GM21529 (cell line): ENCODE measurements at regions not wholly inside any gene's neighbourhood (a gene's known extent, or its start where the extent isn't known, plus 50 kb on each side); places are given as distances from the start of the nearest gene placed in this dataset.
"Not testable (repeated sequence)": the region's sequence is repeated elsewhere in the genome, so short reads cannot be mapped to it uniquely, and the experiment has no call there.

Experiments
- ATAC-seq: cut with Tn5 transposase; IDR thresholded peaks from one replicate; pipeline ENCODE4 v1.9.1; 2021; ENCODE audit not compliant: unreplicated experiment

- no peak for ATAC-seq
Observed at GRCh38 chr5:166581826-166582225, 1709.6 kb upstream of the WWC1 start.

DNA sequence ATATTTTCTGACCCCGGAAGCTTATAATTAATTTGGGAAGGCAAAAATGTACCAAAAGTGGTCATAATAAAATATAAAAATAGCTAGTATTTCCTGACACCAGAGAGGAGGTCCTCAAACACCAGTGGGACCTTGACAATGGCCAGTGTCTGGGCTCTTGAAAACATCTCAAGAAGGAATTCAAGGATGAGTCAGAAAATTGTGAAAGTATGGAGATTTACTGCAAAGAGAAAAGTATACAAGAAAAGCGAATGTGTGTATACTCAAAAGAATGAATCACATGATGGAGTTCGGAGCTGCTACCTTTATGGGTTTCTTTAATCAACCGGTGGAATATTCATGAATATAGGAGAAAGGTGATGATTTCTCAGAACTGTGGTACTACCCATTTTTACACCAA, 1709.0 kb upstream of the WWC1 start:
- no peak for ATAC-seq

- no peak for ATAC-seq
Observed at GRCh38 chr5:166594567-166594966, 1696.9 kb upstream of the WWC1 start.

GRCh38 chr5:166595274-166595951, 1696.0 kb upstream of the WWC1 start:
- ATAC-seq, result no peak

DNA sequence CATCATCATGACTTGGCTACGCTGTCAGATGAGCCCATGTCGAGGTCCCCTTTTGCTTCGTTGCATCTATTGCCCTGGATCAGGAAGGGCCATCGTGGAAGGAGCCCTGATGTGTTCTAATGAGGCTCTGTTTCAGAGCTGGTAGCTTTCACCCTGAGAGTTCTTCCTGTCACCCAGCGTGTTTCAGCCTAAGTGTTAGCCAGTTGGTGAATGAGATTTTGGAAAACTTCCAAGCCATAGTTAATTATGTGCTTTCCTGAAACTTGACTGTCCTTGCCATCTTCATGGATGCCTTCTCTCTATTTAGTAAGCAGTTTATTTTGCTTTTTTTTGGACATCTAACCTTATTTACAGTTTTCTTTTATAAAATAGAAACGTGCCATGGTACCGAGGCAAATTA, 1695.4 kb upstream of the WWC1 start:
- no peak for ATAC-seq

- ATAC-seq, result no peak
Observed at GRCh38 chr5:166602271-166602670, 1689.2 kb upstream of the WWC1 start.

- ATAC-seq, result no peak
Observed at GRCh38 chr5:166617507-166617906, 1673.9 kb upstream of the WWC1 start.

DNA sequence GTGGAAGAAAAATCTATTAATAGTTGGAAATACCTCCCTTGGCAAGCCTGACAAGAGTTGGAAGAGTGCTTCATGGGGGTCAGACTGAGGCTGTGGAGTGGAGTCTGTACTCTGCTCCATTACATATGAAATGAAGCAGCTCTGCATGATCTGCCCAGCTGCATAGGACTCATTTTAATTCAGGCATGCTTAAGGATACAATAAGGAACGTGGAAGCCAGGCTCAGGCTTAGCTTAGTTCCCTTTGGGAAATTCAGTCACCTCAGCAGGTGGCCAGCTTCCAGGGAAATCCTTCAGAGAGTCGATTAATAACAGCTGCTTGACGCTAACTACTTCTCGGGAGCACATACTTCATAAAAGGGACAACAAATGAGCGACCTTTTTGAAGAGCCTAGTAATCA, 1672.9 kb upstream of the WWC1 start:
- no peak for ATAC-seq

DNA sequence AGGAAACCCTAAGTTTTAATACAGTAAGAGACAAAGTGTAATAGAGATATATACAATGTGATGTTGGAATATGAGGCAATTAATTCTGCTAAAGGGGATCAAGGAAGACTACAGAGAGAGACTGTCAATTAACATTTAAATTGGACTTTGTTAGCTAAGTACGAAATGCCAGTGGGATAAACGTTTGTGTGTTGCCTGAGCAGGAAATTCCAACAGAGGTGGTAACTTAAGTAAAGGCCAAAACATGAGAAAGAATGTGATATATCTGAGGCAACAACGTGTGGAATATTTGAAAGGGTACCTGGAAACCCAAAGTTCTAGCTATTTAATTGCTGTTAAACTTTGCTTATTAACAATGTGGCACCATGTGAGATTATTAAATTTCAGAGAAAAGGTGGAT, 1666.9 kb upstream of the WWC1 start:
- no peak for ATAC-seq

- ATAC-seq, result no peak
Observed at GRCh38 chr5:166625210-166625865, 1666.1 kb upstream of the WWC1 start.

DNA sequence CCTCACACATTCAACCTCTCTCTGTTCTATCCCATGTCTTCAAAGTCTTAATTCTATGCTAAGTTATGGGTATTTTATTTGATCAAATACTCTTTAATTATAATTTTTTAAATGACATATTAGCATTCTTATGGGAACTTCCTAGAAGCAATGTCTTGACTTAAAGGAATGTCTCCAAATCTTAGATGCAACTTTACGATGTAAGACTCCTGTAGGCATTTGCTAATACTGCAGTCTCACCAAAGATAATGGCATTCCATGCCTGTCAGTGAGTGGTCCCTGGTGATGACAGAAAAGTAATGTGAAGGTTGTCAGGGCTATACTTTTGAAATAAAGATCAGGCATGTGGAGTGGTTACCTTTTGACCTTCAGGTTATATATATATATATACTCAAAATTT, 1654.2 kb upstream of the WWC1 start:
- no peak for ATAC-seq

GRCh38 chr5:166639151-166639550, 1652.3 kb upstream of the WWC1 start:
- ATAC-seq, result no peak

- ATAC-seq, result not testable (repeated sequence)
Observed at GRCh38 chr5:166640136-166640535, 1651.3 kb upstream of the WWC1 start.

GRCh38 chr5:166648736-166649135, 1642.7 kb upstream of the WWC1 start:
- ATAC-seq, result no peak

GRCh38 chr5:166649676-166650075, 1641.8 kb upstream of the WWC1 start:
- ATAC-seq, result no peak

- no peak for ATAC-seq
Observed at GRCh38 chr5:166651234-166651633, 1640.2 kb upstream of the WWC1 start.

DNA sequence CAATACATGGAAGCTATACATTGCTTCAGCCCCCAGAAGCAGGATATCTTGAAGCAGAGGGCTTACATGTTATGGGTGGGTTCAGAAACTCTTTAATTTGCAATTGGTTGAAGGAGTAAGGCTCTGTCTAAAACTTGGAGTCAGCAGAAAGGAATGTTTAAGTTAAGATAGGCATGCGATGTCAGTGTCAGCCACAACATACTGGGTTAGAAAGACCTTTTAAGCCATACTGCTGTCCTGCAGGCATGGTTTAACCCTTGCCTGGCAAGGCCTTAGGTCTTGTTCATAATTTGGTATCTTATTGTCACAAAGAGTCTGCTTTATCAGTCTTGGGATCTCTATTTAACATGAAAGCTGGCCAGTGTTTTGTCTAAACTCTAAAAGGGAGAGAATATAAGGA, 1619.6 kb upstream of the WWC1 start:
- no peak for ATAC-seq

DNA sequence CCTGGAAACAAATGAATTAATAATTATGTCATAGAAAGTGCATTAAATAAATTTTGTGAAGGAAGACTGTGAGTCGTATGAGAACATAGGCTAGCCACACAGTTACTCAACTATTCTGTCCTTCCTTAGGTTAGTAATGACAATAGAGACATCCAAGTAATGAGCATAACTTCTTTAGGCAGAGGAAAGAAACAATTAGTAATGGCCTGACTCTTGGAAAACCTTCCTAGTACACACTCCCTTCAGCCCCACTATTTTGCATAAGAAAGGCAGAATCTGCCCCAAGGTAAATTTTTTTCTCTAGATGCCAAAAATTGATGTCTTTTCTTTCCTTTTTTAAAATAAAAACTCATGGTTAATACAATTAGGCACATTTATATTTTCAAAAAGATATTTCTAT, 1619.0 kb upstream of the WWC1 start:
- ATAC-seq, result no peak

GRCh38 chr5:166677891-166678290, 1613.6 kb upstream of the WWC1 start:
- no peak for ATAC-seq

DNA sequence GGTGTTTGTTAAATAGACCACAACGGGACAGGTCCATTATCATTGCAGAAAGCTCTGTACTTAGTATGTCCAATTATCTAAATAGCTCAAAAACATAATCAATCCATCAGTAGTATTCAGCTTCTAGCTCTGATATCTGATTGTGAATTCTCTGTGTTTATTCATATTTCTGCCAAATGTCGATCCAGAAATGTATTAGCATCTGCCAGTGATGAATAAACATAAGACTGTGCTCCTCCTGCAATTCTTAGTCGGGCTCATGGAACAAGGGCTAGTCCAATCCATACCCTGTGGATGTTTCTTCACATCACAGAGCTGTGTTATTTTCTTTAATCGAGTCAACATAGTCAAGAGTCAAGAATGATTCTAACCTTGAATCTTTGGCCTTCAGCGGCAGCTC, 1612.1 kb upstream of the WWC1 start:
- no peak for ATAC-seq

- no peak for ATAC-seq
Observed at GRCh38 chr5:166695326-166695725, 1596.1 kb upstream of the WWC1 start.

GRCh38 chr5:166708291-166708690, 1583.2 kb upstream of the WWC1 start:
- ATAC-seq, result no peak

- no peak for ATAC-seq
Observed at GRCh38 chr5:166709691-166710090, 1581.8 kb upstream of the WWC1 start.
